GM13977 (cell line): ENCODE measurements at regions not wholly inside any gene's neighbourhood (a gene's known extent, or its start where the extent isn't known, plus 50 kb on each side); places are given as distances from the start of the nearest gene placed in this dataset.
"Not testable (repeated sequence)": the region's sequence is repeated elsewhere in the genome, so short reads cannot be mapped to it uniquely, and the experiment has no call there.

Experiments
- DNase-seq: peaks from one replicate; pipeline ENCODE4 v3.0.0; 2012; ENCODE audit warnings: low spot score
- CTCF ChIP-seq: IDR thresholded peaks from 2 replicates; pipeline ENCODE4 v1.5.1; 2012; ENCODE audit warnings: mild to moderate bottlenecking, control low read depth; ENCODE audit not compliant: insufficient read depth; ENCODE audit errors: extremely low read depth, missing control alignments
- in situ Hi-C: fragments of 300-500 bp; cut with MboI; formaldehyde crosslinking; loops from one replicate; pipeline ENCODE4 v1.12.0; 2022; ENCODE audit warnings: low sequenced_read_pairs, low pct_unique_long_range_greater_than_20kb, mixed read lengths, inconsistent platforms; ENCODE audit not compliant: unreplicated experiment

- no peak for TF ChIP-seq CTCF
- in situ Hi-C loops, result no loop called here
These were observed 273.1 kb upstream of the SMIM21 start for GRCh38 chr18:75700561-75700960.

GRCh38 chr18:75698861-75699260, 271.4 kb upstream of the SMIM21 start:
- in situ Hi-C loops, result no loop called here
- no peak for DNase-seq
- no peak for TF ChIP-seq CTCF

More at GRCh38 chr18:75700561-75700960, 273.1 kb upstream of the SMIM21 start:
- DNase-seq, result no peak

GRCh38 chr18:75697493-75697892, 270.0 kb upstream of the SMIM21 start:
- TF ChIP-seq CTCF, result no peak
- in situ Hi-C loops, result no loop called here
- no peak for DNase-seq

GRCh38 chr18:75696391-75696790, 268.9 kb upstream of the SMIM21 start:
- no peak for TF ChIP-seq CTCF
- in situ Hi-C loops, result no loop called here
- no peak for DNase-seq

GRCh38 chr18:75694292-75694691, 266.8 kb upstream of the SMIM21 start:
- no peak for TF ChIP-seq CTCF
- in situ Hi-C loops, result no loop called here
- no peak for DNase-seq

- no peak for TF ChIP-seq CTCF
- no peak for DNase-seq
- in situ Hi-C loops, result no loop called here
These were observed 264.0 kb upstream of the SMIM21 start for GRCh38 chr18:75691483-75691882.

GRCh38 chr18:75690283-75690682, 262.8 kb upstream of the SMIM21 start:
- in situ Hi-C loops, result not testable (repeated sequence)

GRCh38 chr18:75687626-75688025, 260.1 kb upstream of the SMIM21 start:
- in situ Hi-C loops, result no loop called here
- no peak for TF ChIP-seq CTCF
- DNase-seq, result no peak

More at GRCh38 chr18:75690283-75690682, 262.8 kb upstream of the SMIM21 start:
- not testable (repeated sequence) for DNase-seq
